ENCODE measurements at regions not wholly inside any gene's neighbourhood (a gene's known extent, or its start where the extent isn't known, plus 50 kb on each side); places are given as distances from the start of the nearest gene placed in this dataset.

GRCh38 chrX:786441-786881 is 155.9 kb downstream of the SHOX start:
- peaks cover 2% of the 10 kb centered on the region for H3K27me3 ChIP-seq (replicated peaks; ENCODE audit: insufficient read depth, low read depth, low read length, poor library complexity)
- H3K4me3 ChIP-seq (ENCODE audit: low read depth, low read length, poor library complexity, severe bottlenecking), result no peak overlapping the region
- intact Hi-C loops (cut with micrococcal nuclease; ENCODE audit: unreplicated experiment), result no loop called here
- H3K27ac ChIP-seq (ENCODE audit: low read depth, low read length, poor library complexity, severe bottlenecking), result no peak overlapping the region
- CTCF ChIA-PET, result no interaction called here
- no TSS peak for BruUV-seq (replicated peaks)
- no peaks in the 10 kb centered on the region for H3K36me3 ChIP-seq (ENCODE audit: insufficient read depth, low read length, poor library complexity, severe bottlenecking)
- H3K4me1 ChIP-seq (ENCODE audit: insufficient read depth, low read length, poor library complexity, severe bottlenecking), result no peaks in the 10 kb centered on the region
- POLR2A ChIA-PET (ENCODE audit: low non-redundant PET), result no interaction called here
- H3K9me3 ChIP-seq (ENCODE audit: low read depth, low read length, poor library complexity, severe bottlenecking), result no peaks in the 10 kb centered on the region
- DNase-seq (ENCODE audit: low spot score), result no peak
- no peak for TF ChIP-seq CTCF (conservative IDR thresholded peaks at IDR 0.05; ENCODE audit: low read depth, low read length)
- TF ChIP-seq EZH2 (IDR thresholded peaks at IDR 0.05; ENCODE audit: borderline replicate concordance, low read depth, low read length, poor library complexity, severe bottlenecking), result no peak

GRCh38 chrX:784829-785228 is 154.2 kb downstream of the SHOX start:
- Histone ChIP-seq H3K36me3 (ENCODE audit: insufficient read depth, low read length, poor library complexity, severe bottlenecking) (no peaks in the 10 kb centered on the region), H3K9me3 (ENCODE audit: low read depth, low read length, poor library complexity, severe bottlenecking) (no peaks in the 10 kb centered on the region), H3K4me3 (ENCODE audit: low read depth, low read length, poor library complexity, severe bottlenecking) (no peak overlapping the region), H3K4me1 (ENCODE audit: insufficient read depth, low read length, poor library complexity, severe bottlenecking) (no peaks in the 10 kb centered on the region), H3K27ac (ENCODE audit: low read depth, low read length, poor library complexity, severe bottlenecking) (no peak overlapping the region), H3K27me3 (replicated peaks; ENCODE audit: insufficient read depth, low read depth, low read length, poor library complexity) (no peaks in the 10 kb centered on the region)
- BruUV-seq (replicated peaks), result no TSS peak
- no peak for DNase-seq (ENCODE audit: low spot score)
- POLR2A ChIA-PET (ENCODE audit: low non-redundant PET), result no interaction called here
- TF ChIP-seq CTCF (conservative IDR thresholded peaks at IDR 0.05; ENCODE audit: low read depth, low read length) (no peak), EZH2 (IDR thresholded peaks at IDR 0.05; ENCODE audit: borderline replicate concordance, low read depth, low read length, poor library complexity, severe bottlenecking) (no peak)
- intact Hi-C loops (cut with micrococcal nuclease; ENCODE audit: unreplicated experiment), result no loop called here
- CTCF ChIA-PET, result no interaction called here

- Histone ChIP-seq H3K9me3 (ENCODE audit: low read depth, low read length, poor library complexity, severe bottlenecking) (peaks cover 2% of the 10 kb centered on the region), H3K36me3 (ENCODE audit: insufficient read depth, low read length, poor library complexity, severe bottlenecking) (no peaks in the 10 kb centered on the region), H3K4me3 (ENCODE audit: low read depth, low read length, poor library complexity, severe bottlenecking) (no peak overlapping the region), H3K27me3 (replicated peaks; ENCODE audit: insufficient read depth, low read depth, low read length, poor library complexity) (no peaks in the 10 kb centered on the region), H3K4me1 (ENCODE audit: insufficient read depth, low read length, poor library complexity, severe bottlenecking) (no peaks in the 10 kb centered on the region), H3K27ac (ENCODE audit: low read depth, low read length, poor library complexity, severe bottlenecking) (no peak overlapping the region)
- intact Hi-C loops (cut with micrococcal nuclease; ENCODE audit: unreplicated experiment), result no loop called here
- TF ChIP-seq CTCF (conservative IDR thresholded peaks at IDR 0.05; ENCODE audit: low read depth, low read length) (no peak), EZH2 (IDR thresholded peaks at IDR 0.05; ENCODE audit: borderline replicate concordance, low read depth, low read length, poor library complexity, severe bottlenecking) (no peak)
- BruUV-seq (replicated peaks), result no TSS peak
- no peak for DNase-seq (ENCODE audit: low spot score)
- POLR2A ChIA-PET (ENCODE audit: low non-redundant PET), result no interaction called here
- CTCF ChIA-PET, result no interaction called here
Measured at GRCh38 chrX:781224-782204, 150.9 kb downstream of the SHOX start.

Data from A673 (cell line).